ENCODE measurements at regions not wholly inside any gene's neighbourhood (a gene's known extent, or its start where the extent isn't known, plus 50 kb on each side); places are given as distances from the start of the nearest gene placed in this dataset.
"Not testable (repeated sequence)": the region's sequence is repeated elsewhere in the genome, so short reads cannot be mapped to it uniquely, and the experiment has no call there.

- no peak for DNase-seq
Observed at GRCh38 chr10:43921478-43921877, 272.8 kb upstream of the ZNF32 start.

GRCh38 chr10:43920236-43920758, 271.6 kb upstream of the ZNF32 start:
- DNase-seq, result not testable (repeated sequence)

- DNase-seq, result peak in 1 of 2 donors; percentile 0
Observed at GRCh38 chr10:43913676-43914235, 265.1 kb upstream of the ZNF32 start.

GRCh38 chr10:43912469-43912868, 263.8 kb upstream of the ZNF32 start:
- no peak for DNase-seq

- DNase-seq, result no peak
Observed at GRCh38 chr10:43906490-43906889, 257.8 kb upstream of the ZNF32 start.

- DNase-seq, result no peak
Observed at GRCh38 chr10:43905512-43906236, 257.0 kb upstream of the ZNF32 start.

GRCh38 chr10:43904844-43905243, 256.2 kb upstream of the ZNF32 start:
- DNase-seq, result no peak

GRCh38 chr10:43904301-43904700, 255.6 kb upstream of the ZNF32 start:
- no peak for DNase-seq

GRCh38 chr10:43903451-43903850, 254.8 kb upstream of the ZNF32 start:
- DNase-seq, result no peak

- DNase-seq, result no peak
Observed at GRCh38 chr10:43902842-43903241, 254.2 kb upstream of the ZNF32 start.

- no peak for DNase-seq
Observed at GRCh38 chr10:43901744-43902504, 253.2 kb upstream of the ZNF32 start.

- DNase-seq, result no peak
Observed at GRCh38 chr10:43901302-43901701, 252.6 kb upstream of the ZNF32 start.

- DNase-seq, result no peak
Observed at GRCh38 chr10:43900571-43900970, 251.9 kb upstream of the ZNF32 start.

GRCh38 chr10:43899224-43899959, 250.7 kb upstream of the ZNF32 start:
- DNase-seq, result no peak

- no peak for DNase-seq
Observed at GRCh38 chr10:43898592-43898991, 249.9 kb upstream of the ZNF32 start.

- DNase-seq, result no peak
Observed at GRCh38 chr10:43897765-43898419, 249.2 kb upstream of the ZNF32 start.

- DNase-seq, result no peak
Observed at GRCh38 chr10:43892062-43892770, 243.5 kb upstream of the ZNF32 start.

GRCh38 chr10:43891241-43891640, 242.6 kb upstream of the ZNF32 start:
- no peak for DNase-seq

GRCh38 chr10:43890124-43890523, 241.4 kb upstream of the ZNF32 start:
- no peak for DNase-seq

- no peak for DNase-seq
Observed at GRCh38 chr10:43888586-43888985, 239.9 kb upstream of the ZNF32 start.

GRCh38 chr10:43885842-43886241, 237.2 kb upstream of the ZNF32 start:
- no peak for DNase-seq

- no peak for DNase-seq
Observed at GRCh38 chr10:43885252-43885651, 236.6 kb upstream of the ZNF32 start.
